ENCODE measurements at regions not wholly inside any gene's neighbourhood (a gene's known extent, or its start where the extent isn't known, plus 50 kb on each side); places are given as distances from the start of the nearest gene placed in this dataset.

- no peak for TF ChIP-seq HNF4A (conservative IDR thresholded peaks at IDR 0.05)
- no peak for TF ChIP-seq FOXA2 (IDR thresholded peaks at IDR 0.05)
- no peak for TF ChIP-seq GABPA (IDR thresholded peaks at IDR 0.05 in 1 of 2, conservative IDR thresholded peaks at IDR 0.05 in 1 of 2)
- TF ChIP-seq ZBTB33 (IDR thresholded peaks at IDR 0.05), result no peak
- no peak for TF ChIP-seq NR2F2 (IDR thresholded peaks at IDR 0.05)
- no peak for TF ChIP-seq YY1 (IDR thresholded peaks at IDR 0.05)
- no peak for TF ChIP-seq TAF1 (conservative IDR thresholded peaks at IDR 0.05)
- TF ChIP-seq MAX (IDR thresholded peaks at IDR 0.05), result no peak
- TF ChIP-seq REST (IDR thresholded peaks at IDR 0.05), result no peak
- TF ChIP-seq JUND (IDR thresholded peaks at IDR 0.05), result no peak
- TF ChIP-seq RXRA (IDR thresholded peaks at IDR 0.05), result no peak
- no peak for TF ChIP-seq EGR1 (IDR thresholded peaks at IDR 0.05; ENCODE audit: low read depth in 2 of 2)
- no peak for TF ChIP-seq SP1 (IDR thresholded peaks at IDR 0.05)
- no peak for TF ChIP-seq RAD21 (IDR thresholded peaks at IDR 0.05)
- no peak for TF ChIP-seq ATF3 (IDR thresholded peaks at IDR 0.05)
- TF ChIP-seq CTCF (IDR thresholded peaks at IDR 0.05; ENCODE audit: low read depth, low read length, missing input control), result no peak
- no peak for TF ChIP-seq HNF4G (IDR thresholded peaks at IDR 0.05)
- no peak for TF ChIP-seq FOXA1 (IDR thresholded peaks at IDR 0.05)
- H3K4me1 ChIP-seq (ENCODE audit: control insufficient read depth in 4 of 4, insufficient read depth in 4 of 4, low read length in 3 of 4), result no peaks in the 10 kb centered on the region
- H3K9me3 ChIP-seq (ENCODE audit: control insufficient read depth in 4 of 4, low read length in 3 of 4), result no peaks in the 10 kb centered on the region
- no peak overlapping the region for H3K27ac ChIP-seq (ENCODE audit: low read depth in 1 of 2, low read length in 2 of 2)
- no peak overlapping the region for H3K4me3 ChIP-seq (ENCODE audit: low read depth in 1 of 3, low read length in 3 of 3)
- no peak for DNase-seq (ENCODE audit: low spot score)
- 71% methylated on average over 1 of the region's 1 CpG for WGBS
- H3K27me3 ChIP-seq (ENCODE audit: control insufficient read depth in 4 of 4, insufficient read depth in 4 of 4, low read length in 3 of 4), result no peaks in the 10 kb centered on the region
- no peaks in the 10 kb centered on the region for H3K36me3 ChIP-seq (ENCODE audit: control insufficient read depth in 4 of 4, insufficient read depth in 3 of 4, low read depth in 1 of 4, low read length in 3 of 4)
- no peak overlapping the region for H3K9ac ChIP-seq (ENCODE audit: low read depth in 1 of 2, low read length in 2 of 2)
Observed at GRCh38 chr1:104353580-104353979, 603.9 kb downstream of the AMY1C start.

Data from liver (tissue), 8 donors.